ENCODE measurements at regions not wholly inside any gene's neighbourhood (a gene's known extent, or its start where the extent isn't known, plus 50 kb on each side); places are given as distances from the start of the nearest gene placed in this dataset.
"Not testable (repeated sequence)": the region's sequence is repeated elsewhere in the genome, so short reads cannot be mapped to it uniquely, and the experiment has no call there.

DNA sequence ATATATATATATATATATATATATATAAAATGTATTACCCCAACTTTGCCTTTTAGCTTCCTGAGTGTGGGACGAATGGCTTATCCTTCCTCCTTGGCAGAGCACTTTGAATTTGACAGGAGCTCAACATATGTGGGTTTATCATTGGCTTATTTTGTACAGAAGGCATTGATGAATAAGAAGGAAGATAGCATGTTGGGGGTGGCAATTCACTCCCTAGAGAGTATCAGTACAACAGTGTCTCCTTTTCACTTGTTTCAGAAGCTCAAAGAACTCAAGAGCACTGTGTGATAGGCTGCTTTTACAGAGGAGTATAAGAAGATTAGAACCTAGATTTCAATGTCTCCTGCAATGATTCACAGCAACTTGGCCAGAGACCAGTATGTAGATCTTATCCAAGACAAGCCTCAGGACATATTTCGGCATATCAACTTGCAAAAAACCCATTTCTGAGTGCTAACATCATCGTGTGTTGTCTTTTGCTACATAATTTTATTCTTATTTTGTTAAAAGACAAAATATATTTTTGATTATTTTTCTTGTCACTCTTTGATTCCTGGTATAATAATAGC is 345.8 kb downstream of the SOCS6 start:
- no peak for DNase-seq

DNA sequence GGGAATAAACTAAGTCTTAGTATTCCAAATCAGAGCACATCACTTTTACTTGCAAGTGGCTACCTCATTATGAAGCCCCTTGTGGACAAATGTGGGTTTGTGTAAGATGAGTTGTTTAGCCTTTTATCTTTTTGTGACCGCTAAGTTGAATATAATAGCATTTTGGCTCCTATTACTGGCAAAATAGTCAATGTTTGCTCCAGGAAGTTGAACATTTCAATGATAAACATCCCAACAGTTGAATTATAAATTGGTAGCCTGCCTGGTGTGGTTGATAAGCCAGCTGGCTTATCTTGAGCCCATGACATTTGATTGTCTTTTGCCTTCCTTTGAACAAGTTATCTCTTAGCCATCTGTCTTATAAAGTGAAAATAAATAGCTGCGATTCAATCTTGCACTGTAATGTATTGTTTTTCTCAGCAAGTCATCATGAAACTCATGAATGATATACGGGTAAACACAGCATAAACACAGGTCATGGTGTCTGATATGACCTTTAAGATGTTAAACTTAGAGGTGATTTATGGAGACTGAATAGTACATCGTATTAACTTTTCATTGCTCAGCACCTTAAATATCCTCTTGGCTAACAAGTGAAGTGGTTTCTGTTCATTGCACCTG is 338.4 kb downstream of the SOCS6 start:
- DNase-seq = no peak

DNA sequence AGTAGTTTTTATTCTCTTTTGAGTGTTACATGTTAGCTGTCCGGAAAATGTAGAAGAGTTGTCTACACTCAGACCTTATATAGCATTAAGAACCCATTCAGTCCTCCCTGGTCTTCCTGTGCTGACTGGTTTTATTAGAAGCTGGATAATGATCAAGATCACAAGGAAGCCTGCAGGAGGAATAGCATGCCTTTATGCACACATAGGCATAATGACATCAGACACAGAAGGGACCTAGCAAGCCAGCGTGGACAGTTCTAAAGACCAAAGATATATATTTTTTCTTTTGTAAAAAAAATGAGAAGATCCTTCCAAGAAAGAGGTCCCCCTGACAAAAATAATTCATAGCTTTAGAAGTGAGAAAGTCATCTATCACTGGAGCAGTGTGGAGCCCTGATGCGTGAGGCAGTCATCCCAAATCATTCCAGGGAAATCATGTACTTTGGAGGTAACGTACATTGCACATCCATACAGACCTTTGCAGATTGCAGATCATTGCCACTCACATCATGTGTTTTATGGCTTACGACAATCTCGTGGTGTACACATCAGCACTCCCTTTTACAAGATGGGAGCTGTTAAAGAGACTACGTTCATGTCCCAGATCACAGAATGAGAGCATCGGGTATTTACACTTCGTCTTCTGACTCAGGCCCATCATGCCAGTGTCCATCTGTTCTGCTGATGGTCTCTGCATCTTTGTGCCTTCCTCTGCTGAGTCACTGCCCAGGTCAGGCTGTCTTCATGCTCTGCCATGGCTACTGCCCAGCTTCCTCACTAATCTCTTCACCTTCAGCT is 334.0 kb downstream of the SOCS6 start:
- DNase-seq = no peak

DNA sequence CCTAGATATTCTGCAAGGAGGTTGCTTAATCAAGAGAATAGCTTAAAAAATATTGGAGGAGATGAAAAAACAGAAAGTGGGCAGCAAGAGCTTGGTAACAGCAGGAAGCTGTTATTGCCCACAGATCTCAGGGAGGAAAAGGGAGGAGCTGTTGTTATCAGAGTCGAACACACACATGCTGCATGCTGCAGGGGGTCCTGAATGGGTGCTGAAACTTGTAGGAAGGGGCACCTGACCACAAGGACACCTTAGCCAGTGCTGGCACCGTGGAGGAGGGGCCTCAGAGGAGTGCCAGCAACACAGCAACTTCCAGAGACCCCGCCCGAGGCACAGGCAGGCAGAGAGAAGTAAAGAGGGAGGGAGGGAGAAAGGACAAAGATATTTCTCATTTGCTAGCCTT is 332.9 kb downstream of the SOCS6 start:
- no peak for DNase-seq

DNA sequence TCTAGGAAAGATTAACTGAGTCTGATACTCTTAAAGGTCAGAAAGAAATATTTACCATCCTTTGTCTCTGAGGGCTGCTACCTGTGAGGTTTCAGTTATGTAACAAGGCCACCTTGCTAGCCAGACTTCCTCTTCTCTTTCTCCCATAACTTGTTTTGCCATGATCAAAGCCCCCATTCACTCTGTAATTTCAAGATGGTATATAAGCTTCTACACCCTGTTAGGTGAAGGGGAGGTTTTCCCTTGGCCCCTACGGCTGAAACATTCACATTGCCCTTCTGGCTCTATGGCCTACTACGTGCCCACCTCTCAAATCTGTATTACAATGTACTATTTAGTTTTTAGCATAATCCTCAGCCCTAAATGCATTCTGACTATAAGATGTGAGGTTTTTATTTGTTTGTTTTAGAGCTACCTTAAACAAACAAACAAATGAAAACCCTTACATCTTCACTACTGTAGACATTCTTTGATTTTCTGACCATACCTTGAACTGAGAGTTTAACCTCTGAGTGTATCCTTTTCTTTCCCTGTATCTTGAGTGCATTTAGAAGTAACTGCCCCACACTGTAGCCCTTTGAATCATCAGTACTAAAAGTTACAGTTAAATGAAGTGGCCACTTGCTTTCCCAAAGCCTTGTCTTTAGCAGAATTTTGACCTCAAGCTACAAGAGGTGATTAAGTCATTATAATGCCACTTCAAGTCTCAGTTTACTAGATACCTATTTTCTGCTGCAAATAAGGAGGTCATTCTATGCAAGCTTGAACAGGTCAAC is 332.2 kb downstream of the SOCS6 start:
- DNase-seq = no peak

DNA sequence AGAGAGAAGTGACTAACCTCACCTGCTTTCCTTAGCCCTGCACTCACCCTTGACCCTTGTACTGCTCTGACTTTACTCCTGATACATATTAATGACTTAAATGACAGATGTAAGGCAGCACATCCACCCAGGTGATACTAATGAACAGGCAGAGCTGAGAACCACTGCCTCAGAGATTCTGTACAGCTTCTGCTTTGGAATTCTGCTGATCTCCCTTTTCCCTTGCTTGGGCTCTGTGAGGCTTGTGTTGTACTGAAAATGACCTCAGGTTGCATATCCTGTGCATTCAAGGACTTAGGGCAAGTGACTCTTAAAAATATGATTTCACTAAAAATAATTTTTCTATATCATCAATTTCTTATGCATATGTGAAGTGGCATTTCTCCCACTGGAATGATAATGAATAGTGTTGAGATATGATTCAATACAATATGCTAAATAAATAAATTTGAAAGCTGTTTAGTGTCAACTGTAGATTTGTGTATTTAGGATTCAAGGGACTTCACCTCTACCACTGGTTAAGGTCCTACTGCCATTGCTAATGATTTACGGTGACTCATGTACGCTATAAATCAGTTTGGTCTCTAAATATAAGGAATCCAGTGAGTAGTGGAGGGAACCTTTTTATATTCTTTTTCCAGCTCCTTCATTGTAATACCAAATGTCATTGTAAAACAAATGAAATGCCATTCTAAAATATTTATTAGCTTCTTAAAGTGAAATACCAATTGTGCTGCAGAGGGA is 328.3 kb downstream of the SOCS6 start:
- no peak for DNase-seq

DNA sequence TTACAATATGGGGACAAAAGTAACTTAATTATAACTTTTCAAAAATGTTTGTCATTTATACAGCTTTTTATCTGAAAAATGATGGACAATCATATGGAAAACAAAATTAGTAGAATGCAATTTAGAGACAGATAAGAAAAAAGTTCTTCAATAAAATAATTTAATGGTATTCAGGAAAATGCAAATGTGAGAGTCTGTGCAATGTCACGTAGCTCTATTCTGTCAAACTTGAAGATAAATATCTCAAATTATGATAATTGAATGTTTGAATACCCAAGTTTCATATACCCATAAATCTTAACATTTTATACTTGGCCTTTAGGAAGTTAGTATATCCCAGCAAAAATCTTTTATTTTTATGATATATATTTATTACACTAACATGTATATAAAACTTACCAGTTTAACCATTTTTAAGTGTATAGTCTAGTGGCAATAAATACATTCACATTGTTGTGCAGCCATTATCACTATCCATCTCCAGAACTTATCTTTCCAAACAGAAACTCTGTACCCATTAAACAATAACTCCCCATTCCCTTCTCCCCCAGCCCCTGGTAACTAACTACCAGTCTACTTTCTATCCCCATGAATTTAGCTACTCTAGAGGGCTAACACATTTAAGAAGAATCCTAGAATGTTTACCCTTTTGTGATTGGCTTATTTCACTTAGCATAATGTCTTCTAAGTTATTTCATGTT is 311.5 kb downstream of the SOCS6 start:
- no peak for DNase-seq

DNA sequence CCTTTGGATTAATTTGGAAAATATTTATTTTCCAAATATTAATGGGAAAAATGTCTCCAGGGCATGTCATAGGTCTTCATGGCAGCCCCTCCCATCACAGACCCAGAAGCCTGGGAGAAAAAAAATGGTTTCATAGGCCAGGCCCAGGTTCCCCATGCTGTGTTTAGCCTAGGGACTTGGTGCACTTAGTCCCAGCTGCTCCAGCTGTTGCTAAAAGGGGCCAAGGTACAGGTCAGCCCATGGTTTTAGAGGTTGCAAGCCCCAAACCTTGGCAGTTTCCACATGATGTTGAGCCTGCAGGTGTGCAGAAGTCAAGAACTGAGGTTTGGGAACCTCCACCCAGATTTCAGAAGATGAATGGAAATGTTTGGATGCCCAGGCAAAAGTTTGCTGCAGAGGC is 309.6 kb downstream of the SOCS6 start:
- no peak for DNase-seq

DNA sequence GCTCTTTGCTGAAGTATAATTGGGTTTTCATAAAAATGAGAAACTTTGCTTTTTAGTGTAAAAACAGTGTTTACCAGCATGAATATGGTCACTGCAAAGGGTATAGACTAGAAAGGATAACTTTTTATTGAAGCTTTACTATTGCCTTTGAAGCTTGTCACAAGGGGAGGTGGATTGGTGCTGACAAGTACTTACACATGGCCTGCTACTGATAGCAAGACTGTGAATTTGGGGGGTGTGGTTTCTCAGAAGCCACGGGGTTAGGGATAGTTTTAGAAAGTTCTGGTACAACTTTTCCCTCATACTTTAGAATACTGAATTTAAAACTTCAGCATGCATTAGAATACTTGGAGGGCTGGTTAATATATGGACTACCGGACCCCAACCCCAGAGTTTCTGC is 294.1 kb downstream of the SOCS6 start:
- no peak for DNase-seq

DNA sequence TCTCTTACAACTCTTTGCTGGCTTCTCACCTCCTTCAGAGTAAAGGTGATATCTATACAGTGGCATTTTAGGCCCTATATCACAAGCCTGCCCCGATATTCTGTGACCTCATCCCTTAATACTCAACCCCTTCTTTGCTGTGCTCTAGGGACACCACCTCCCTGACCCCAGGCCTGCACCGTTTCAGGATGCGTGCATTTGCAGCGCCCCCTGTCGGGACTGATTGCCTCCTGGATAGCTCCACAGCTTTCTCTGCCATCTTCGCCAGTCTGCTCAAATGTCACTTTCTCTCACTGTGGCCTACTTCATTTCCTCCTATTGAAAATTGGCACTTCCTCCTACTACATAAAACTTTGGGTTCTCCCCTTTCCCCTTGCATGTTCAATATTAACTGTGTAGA is 289.6 kb downstream of the SOCS6 start:
- no peak for DNase-seq

DNA sequence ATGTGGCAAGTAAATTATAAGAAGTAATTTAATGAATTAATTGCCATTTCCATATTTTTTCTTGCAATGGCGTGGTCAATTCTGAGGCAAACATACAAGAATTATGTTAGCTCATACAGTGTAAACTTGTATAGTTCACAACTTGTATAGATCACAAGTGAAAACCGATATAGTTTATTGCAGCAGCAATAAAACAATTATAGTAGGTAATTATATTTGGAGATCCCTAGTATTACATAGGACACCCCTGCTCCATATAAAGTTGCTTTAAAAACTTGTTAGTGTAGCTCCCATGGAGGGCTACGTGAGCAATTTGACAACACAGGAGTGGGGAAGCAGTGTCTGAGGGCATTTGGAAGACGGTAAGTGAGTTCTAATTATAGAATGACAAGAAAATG is 288.2 kb downstream of the SOCS6 start:
- no peak for DNase-seq

DNA sequence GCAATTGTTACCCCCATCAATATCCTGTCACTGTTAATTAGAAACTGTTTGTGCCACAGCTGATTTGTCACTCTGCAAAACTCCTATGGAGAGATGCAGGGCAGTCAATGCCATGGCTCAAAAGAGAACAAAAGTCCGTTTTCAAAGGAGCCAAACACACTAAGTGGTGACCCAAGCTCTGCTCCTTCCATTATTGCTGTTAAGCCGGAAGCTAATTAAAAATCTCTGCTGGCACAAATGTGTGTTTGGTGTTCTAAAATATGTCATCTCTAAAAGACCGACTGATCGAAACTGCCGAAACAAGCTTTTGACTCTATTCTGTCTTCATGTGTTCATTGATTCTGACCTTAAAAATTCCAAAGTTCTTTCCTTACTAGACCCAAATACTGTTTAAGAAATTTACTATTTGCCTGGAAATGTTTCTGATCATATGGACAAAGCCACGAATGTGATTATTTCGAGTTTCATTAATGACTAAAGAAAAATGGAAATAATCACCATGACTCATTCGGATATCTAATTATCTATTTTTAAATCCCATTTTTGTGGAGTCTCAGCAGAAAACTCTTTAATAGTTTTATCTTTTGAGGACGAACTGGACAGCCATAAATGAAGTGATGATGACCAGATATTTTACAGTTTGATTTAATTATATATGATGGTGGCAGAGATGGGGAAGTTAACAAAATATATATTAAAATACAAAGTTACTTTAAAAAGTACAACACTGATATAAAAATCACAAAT is 287.6 kb downstream of the SOCS6 start:
- DNase-seq = no peak

DNA sequence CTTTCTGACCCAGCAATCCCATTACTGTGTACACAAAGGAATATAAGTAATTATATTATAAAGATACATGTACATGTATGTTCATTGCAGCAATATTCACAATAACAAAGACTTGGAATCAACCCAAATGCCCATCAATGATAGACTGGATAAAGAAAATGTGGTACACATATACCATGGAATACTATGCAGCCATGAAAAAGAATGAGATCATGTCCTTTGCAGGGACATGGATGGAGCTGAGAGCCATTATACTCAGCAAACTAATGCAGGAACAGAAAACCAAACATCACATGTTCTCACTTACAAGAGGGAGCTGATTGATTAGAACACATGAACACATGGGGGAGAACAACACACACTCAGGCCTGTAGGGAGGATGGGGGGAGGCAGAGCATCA is 286.1 kb downstream of the SOCS6 start:
- not testable (repeated sequence) for DNase-seq

DNA sequence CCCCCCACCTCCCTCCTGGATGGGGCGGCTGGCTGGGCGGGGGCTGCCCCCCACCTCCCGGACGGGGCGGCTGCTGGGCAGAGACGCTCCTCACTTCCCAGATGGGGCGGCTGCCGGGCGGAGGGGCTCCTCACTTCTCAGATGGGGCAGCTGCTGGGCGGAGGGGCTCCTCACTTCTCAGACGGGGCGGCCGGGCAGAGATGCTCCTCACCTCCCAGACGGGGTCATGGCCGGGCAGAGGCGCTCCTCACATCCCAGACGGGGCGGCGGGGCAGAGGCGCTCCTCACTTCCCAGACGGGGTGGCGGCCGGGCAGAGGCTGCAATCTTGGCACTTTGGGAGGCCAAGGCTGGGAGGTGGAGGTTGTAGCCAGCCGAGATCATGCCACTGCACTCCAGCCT is 280.8 kb downstream of the SOCS6 start:
- DNase-seq = not testable (repeated sequence)

DNA sequence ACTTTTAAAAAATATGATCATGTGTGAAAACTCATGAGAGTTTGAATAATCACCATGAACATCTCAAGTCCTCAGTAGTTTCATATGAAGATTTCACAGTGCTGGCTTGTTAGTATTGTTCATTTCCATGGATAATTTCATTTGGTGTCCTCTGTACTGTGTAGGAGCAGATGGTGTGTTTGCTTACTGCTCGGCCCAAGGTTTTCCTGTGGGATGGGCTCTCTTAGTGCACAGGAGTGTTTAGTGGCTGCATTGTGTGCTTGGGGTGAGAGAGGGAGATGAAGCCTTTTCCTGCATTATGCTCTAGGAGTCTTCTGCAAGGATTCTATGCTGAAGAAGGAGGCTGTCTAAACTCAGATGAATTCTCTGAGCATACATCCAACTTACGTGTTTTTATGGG is 270.6 kb downstream of the SOCS6 start:
- no peak for DNase-seq

DNA sequence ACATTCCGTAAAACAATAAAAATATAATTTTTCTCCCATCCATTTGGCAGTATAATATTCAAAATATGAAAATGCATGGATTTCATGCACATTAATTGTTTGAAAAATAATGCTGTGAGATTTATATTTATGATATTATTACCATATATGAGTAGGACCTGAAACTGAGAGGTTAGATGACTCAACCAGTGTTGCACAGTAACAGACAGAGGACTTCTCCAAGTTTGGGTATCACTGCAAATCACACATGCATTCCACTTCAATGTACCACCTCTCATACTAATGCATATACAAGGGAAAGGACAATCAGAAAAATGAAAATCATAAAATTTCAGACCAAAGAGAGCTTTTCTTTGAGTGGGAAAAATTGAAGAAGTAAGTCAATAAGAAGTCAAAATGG is 269.5 kb downstream of the SOCS6 start:
- DNase-seq = no peak

DNA sequence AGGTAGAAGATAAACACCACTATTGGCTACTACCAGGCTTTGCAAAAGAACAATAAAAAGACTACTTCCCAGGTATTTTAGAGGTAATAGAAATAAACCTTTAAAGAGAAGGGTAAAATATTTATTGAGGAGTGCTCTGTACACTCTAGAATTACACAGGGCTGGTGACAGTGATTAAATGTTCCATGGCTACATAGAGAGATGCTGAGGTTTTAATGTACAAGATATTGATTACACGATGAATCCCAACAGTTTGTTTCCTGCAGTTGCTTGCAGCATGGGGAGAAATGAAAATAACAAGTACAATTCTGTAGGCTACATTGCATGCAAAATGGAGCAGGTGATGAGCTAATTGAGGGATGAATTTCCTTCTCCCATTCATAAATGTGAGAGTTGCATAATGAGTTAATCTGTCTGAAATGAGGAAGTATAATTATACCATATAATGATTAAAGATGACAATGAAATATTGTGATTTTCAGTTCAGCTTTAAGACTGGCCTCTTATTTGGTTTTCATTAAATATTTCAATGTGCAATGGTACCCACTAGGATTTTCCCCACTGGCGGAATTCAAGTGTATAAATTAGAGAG is 266.1 kb downstream of the SOCS6 start:
- DNase-seq = no peak

DNA sequence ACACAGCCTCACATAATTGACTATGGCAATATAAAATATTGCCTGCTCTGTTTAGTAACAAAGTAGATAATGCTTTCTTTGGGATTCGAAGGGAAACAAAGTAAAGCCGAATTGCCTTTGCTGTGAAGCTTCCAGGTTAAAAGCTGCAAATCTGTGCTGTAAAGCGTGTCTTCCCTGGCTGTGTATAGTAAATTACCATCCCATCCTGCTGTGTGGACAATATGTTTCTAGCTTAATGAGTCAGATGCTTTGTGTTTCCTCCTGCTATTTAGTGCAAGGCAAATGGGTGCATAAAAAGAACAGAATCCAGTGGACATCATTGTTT is 265.1 kb downstream of the SOCS6 start:
- DNase-seq = no peak

DNA sequence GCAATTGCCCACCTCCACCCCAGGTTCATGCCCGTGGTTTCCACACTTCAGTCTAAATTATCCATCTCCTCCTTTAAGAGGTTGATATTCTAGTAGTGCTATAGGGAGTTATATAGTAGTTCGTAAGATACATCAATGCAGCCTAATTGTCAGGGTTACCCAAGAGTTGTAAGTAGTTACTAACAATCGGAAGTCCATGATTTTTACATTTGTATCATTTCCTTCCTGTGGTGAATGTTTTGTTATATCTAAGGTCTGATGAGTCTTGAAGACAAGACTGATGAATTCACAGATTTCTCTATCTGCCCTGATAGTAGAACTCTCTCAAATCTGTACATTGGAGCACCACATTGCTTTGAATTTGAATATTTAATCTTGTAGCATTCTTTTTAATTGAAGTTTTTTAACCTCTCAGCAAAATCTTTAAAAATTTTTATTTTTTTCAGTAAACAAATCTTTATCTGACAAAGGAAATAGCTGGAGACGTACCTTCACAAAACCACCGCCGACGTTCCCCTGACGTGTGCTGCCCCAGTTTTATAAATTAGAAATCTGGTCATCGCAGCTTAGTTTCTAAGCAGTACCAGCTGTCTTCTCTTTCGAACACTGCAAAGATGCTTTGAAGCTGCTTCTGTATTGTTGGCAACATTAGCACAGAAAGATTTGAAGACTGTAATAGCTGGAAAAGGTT is 264.5 kb downstream of the SOCS6 start:
- no peak for DNase-seq

DNA sequence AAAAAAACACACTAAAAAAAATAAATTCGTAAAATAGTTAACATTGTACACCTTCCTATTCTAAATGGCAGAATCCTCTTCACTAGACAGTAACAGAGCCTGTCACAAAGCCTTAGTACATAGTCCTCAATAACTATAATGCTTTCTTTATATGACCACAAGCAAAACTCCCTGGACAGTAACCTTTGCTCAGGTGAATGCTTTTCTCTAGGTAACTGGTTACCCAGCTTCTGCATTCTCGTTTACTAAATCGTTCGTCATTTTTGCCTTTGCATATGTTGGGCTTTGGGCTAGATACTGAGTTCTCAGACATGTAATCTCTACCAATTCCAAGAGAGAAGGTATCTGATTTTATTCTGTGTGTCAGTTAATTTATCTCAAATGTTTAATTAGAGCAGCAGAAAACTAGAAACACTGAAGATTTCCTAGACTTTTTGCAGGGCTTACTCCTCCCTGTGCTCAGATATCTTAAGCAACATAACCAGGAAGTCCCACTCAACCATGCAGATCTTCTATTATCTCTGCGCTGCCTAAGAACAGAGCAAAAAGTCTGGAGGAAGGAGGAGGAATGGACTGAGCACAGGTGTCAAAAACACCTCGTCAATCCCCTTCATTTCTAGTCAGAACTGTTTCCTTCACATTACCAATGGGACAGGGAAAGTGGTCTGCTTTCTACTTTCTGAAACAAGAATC is 247.7 kb downstream of the SOCS6 start:
- no peak for DNase-seq

Data from stimulated activated CD4-positive, alpha-beta T cell treated with anti-CD3 and anti-CD28 coated beads, Interleukin-1b, Interleukin-23, amount 100 ng/mL, for 48 hours (primary cell).